CD4-positive, alpha-beta T cell treated with Interleukin-15 for 1 hour (primary cell): ENCODE measurements at regions not wholly inside any gene's neighbourhood (a gene's known extent, or its start where the extent isn't known, plus 50 kb on each side); places are given as distances from the start of the nearest gene placed in this dataset.
"Not testable (repeated sequence)": the region's sequence is repeated elsewhere in the genome, so short reads cannot be mapped to it uniquely, and the experiment has no call there.

Experiments used
- DNase-seq: peaks from one replicate; pipeline ENCODE4 v3.0.0-alpha.2; 2020

DNA sequence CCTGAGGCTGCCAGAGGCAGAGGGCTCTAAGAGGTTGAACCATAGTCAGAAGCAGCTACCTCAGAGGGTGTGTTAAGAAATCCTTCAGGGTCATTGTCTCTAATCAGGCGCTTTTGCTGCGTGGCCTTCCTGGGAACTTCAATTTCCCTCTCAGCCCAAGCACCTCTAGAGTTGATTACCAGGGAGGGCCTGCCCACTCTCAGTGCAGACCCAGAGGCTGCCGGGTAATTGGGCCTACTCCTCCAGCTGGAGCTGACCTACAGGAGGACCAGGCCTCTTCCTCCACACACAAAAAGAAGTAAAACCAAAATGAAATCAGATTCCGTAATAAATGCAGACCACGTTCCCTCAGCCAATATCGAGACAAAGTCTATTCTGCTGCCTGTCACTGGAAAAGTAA lies 305.0 kb upstream of the CCL2 start:
- DNase-seq: no peak

DNA sequence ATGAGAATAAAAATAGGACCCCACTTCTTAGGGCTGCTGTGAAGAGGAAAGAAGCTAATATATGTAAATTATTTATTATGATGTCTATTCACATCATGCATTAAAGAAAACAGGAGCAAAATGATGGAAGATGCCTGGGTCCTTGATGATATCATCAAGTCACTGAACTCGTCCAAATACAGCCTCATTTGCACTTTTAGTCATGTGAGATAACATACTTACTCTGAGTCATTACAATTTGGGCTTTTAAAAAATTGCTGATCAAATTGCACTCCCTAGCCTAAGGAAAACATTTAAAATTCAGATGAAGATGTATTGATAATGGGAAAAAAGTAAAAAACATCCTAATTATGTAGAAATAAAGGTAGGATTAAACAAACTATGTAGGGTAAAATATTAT lies 302.7 kb upstream of the CCL2 start:
- no peak for DNase-seq

DNA sequence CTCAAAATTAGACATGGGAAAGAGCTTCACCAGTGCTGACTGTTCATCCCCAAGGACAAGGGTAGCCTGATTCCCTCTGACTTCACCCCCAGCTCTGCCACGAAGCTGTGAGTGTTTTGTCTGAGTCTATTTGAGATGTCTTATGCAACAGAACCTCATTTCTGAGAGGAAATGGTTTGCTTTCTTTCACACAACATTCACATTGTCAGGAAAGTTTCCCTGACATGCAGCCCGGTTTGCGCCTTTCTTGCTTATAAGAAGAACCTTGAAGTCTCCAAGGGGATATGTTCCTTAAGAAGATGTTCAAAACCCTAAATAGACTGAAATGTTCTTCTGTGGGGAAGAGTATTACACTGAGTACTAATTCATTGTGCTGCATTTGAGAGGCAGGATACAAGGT lies 300.5 kb upstream of the CCL2 start:
- no peak for DNase-seq

DNA sequence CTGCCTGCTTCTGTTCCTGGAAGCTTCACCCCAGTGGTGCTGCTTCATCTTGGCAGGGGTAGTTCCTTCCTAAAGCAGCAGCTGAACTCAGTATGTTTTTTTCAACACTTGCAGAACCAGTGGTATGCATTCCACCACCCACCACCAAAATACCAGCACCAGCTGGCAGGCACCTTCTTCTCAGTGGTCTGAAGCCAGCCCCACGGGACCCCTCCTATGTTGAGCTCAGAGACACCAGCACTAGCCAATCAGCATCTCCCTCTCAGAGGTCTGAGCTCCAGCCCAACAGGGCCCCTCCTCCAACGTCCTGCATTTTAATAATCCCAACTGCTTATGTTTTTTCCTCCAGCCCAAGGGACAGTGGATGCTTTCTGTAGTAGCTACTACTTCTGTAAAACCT lies 299.6 kb upstream of the CCL2 start:
- DNase-seq: no peak

DNA sequence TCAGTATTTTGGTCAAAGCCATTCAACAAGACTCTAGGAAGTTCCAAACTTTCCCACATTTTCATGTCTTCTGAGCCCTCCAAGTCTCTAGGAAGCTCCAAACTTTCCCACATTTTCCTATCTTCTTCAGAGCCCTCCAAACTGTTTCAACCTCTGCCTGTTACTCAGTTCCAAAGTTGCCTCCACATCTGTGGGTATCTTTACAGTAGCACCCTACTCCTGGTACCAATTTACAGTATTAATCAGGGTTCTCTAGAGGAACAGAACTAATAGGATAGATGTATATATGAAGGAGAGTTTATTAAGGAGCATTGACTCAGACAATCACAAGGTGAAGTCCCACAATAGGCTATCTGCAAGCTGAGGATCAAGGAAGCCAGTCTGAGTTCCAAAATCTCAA lies 296.0 kb upstream of the CCL2 start:
- DNase-seq: not testable (repeated sequence)

DNA sequence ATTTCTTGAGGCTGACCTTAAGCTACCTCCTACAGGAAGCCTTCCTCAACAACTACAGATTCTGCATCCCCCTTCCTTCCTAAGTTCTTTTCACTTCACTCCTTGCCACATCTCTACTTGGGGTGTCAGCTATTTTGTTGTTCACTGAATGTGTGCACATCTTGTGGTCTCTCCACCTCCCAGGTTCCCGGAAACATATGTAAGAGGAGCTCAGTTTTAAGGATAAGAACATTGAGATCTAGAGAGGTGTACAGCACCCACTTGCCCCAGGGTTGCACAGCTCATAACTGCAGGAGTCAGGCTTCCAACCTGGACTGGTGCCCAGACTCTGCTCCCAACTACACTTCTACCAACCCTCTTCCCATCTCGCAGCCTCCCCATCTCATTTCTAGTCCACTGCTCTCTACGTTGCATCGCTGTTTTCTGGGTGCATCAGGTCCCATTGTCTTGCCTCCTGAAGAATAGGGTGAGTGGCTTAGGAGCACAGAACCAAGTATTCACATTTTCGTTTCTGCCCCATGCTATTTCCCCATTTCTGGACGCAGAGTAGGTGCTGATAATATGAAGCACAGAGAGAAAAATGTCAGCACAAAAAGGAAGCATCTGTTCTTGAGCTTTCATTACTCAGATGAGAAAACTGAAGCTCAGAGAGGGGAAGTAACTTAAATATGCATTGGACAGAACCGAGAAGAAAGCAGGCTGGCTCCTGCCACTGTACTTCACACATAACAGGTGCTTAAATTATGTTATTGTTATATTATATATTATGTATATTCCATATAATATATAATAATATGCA lies 292.0 kb upstream of the CCL2 start:
- no peak for DNase-seq

DNA sequence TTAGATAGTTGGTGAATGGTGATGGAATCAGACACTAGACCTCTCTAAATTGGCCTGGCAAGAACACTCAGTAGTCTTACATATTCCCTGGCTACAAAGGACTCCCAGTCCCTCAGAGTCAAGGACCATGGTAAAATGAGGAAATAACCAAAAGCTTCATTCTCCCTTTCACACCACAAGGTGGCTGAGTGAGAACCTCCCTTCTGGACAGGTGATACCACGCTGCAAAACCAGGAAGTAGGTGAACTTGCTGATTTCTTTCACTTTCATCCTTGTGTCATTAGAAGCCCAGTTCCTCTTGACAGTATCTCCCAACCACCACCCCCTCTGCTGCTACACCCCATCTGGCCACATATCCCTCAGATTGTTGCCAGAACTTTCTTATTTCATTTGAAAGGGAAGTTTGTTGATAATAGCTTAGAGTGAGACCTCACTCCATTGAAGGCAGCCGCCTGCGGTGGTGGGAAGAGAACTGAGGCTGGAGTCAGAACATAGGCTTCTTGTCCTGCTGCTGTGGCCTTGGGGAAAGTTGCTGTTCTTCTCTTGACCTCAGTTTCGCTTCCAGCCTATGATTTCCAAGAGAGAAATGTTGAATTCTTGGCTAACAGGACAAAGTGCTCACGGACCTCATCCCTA lies 290.6 kb upstream of the CCL2 start:
- peak; percentile 42 for DNase-seq

DNA sequence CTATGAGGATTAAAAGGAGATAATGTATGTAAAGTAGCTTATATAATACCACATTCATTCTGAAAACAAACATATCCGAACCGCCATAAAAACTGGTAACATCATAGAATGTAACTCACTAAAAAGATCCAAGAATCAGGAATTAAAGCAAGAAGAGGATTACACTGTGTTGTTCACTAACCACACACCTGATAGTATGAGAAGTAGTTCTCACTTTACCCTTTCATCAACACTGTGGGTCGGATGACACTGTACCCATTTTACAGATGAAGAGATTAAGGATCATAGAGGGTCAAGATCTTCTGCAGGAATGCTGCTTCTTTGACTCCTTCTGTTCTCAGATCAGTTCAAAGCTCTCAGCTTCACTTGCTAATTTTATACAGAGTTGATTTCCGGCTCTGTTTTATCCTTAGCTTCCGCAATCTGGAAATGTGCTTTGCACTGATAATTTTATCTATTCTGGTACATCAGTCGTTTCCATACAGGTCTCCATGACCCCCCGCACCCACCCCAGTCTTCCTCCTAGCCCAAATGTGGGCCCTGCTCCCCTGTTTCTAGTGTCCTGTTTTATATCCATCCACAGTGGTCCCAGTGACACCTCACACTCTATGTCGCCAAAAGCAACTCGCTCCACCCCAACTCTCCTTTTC lies 288.6 kb upstream of the CCL2 start:
- DNase-seq: no peak

DNA sequence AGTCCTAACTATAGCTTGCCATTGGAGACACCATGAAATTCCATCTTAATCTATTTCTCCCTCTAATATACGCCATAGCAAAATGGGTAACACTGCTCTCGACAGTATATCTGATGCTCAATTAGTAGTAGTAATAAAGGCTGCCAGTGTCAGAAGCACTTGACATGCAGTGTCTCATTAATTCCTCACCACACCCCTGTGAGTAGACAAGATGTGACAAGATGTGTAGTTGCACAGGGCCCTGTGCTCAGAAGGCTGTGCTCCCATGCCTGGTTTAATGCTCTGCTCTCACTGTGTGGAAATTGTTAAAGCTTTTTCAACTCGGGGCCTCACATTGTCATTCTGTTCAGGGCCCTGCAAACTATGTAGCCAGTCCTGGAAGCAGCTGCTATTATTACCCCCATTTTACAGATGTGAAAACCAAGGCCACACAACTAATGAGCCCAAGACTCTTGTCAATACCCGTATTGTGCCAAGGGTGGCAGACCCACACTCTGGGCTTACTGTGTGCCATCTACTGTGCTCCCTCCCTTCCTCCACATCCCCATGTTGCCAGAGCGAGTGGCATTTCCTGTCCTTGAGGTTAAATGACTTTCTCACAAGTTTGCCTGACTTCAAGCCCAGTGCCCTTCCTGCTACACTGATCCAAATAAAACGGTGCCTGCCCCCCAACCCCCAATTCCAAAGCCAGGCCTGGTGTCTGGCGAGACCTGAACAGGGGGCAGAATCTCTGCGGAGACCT lies 287.3 kb upstream of the CCL2 start:
- no peak for DNase-seq

DNA sequence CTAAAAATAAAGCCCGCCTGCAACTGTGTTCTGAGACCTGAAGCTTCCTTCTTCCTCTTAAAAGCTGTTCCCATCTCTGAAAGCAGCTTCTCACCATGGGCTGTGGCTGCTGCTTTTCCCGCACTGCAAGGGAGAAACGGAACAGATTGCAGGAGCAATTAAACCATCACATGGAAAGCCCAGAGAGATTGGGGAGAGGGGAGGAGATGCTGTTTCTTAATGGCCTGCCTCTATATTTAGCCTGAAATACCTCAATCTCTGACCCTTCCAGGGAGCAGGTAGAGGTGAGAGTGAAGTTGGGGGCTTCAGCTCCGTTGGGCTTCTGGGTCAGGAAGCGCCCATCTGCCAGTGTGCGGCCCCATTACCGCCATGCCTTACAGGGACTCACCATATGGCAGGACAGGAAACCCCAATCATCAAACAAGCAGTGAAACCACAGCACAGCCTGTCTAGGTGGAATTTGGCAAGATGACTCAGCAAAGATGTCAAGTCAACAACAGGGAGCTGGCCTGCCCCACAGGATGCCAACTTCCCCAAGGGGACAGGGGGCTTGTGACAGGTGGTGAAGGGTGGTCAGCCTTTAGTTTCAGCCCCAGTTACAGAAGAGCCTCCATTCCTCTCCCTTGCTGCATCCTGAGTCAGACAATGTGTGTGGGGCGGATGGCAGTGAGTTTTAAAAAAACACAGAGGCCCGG lies 286.6 kb upstream of the CCL2 start:
- DNase-seq: no peak

DNA sequence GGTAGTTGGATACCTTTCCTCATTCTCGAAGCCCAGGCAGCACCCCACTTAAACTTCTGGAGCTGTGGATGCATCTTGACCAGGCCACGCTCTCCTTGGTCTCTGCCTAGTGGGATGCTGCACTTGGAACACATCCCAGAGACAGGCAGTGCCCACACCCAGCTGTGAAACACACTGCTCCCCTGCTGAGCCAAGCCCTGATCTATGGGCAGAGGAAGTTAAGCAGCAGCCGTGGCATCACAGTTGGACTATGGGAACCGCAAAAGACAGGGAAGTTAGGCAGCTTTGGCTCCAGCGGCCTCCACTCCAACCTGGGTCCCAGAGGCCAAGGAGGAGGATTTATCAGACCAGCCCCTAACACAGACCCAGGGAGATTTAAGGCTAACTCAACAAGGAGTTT lies 284.8 kb upstream of the CCL2 start:
- no peak for DNase-seq

DNA sequence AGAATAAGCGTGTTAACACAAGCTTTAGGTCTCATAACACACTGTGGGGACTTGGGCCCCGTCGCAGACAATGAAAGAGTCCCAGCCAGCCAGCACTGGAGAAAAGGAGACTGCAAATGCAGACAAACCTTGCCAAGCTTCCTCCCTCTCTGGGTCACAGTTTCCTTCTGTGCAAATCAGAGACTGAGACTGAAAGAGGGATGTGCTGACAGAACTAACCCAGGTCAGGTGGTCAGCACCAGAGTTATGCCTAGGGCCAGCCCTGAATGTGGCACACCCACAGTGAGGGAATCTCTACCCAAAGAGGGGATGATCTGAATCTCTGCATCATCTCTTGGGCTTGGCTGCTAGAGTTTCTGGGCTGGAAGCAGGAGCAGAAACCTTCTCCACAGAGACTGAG lies 282.3 kb upstream of the CCL2 start:
- no peak for DNase-seq

DNA sequence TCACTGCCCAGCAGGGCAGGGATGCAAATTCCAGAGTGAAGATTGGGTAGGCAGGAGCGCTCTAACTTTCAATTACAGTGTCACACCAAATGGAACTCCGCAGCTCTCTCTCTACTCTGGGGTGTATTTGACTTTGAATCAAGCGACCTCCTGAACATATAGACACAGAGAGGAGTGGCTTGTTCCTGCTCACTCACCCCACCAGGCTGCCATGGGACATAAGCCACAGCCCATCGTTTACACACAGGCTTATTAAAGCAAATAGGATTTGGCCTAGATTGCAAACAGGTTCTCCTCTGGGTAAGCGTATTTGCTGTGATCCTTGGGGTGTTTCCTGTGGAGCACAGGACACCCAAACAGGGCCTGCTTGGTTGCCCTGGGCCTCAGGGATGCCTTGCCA lies 281.6 kb upstream of the CCL2 start:
- DNase-seq: no peak

DNA sequence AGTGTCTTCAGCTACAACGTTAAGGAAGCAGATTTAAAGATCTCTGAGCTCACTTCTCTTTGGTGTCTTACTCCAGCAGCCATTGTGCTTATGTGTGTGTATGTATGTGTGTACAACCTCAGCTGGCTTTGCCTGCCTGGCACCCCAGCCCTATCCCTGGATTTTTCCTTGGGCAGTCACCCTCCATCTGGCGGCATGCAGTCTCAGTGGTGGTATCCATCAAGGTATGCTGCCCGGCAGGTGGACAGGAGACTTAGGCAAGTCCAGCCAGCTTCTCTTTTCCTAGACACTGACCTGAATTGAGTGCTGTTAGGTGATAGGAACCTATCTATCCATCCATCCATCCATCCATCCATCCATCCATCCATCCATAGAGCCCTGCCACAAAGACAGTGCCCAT lies 280.8 kb upstream of the CCL2 start:
- DNase-seq: no peak

DNA sequence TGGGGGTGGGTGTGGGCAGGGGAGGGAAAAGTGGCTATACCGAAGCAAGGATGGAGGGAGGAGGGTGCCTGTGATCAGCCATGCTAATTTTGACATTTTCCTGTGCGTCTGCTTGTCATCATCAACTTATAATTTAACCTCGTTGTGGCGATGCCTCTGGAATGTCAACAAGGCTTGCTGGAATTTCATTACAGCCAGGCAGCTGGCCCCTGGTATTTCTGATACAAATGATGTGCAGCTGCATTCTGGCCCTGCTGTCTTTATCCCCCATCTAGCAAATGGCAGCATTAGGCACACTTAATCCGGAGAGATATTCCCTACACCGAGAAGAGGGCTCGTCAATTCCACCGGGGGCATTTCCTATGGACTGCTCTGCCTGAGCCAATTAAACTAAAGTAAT lies 278.3 kb upstream of the CCL2 start:
- no peak for DNase-seq

DNA sequence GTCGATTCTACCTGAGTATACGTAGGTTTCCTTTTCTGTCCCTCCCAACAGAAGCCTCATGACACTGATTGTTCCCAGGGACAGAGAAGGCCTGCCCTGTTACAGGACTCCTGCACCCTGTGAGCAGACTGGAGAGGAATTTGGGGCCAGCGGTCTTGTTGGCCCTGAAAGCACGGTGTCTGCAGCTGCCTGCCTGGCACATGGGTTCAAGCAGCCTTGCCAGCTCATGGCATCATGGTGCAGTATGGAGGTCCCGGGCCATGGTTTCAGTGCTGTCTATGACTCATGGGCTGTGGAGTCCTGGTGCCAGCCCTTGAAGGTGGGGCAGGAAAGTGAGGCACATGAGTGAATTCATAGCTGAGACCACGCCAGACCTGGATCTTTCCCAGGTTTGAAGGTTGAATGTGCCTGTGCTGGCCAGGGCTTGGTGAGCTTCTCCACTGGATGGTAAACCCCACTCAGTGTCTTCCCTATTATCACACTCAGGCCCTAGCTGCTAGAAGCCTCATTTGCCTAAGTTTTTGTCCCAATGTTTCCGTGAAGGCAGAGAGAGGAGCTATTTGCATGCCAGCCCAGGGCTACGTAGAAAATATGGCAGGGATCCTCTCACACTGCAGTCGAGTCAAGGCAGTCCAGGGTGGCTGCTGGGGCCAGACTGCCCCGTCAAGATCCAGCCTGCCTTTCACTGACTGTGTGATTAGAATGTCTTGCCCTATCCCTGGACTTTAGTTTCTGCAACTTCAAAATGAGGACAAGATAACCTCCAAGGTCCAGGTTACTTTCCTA lies 277.2 kb upstream of the CCL2 start:
- no peak for DNase-seq

DNA sequence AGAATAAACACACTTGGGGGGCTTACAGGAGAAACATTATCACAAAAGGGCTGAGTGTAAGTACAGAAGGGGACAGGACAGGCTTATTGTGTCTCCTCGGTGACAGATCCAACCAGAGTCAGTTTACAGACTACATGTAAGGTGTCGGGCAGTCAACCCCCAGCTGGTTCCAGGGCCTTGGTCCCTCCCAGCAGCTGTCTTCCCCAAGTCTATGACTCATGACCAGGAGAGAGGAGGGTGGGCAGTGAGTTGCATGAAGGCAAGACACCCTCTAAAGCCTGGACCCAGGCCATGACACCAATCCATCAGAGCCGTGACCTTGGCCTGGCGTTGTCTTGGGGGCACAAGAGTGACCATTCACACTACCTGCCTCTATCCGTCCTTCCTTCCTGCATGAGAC lies 276.2 kb upstream of the CCL2 start:
- no peak for DNase-seq

DNA sequence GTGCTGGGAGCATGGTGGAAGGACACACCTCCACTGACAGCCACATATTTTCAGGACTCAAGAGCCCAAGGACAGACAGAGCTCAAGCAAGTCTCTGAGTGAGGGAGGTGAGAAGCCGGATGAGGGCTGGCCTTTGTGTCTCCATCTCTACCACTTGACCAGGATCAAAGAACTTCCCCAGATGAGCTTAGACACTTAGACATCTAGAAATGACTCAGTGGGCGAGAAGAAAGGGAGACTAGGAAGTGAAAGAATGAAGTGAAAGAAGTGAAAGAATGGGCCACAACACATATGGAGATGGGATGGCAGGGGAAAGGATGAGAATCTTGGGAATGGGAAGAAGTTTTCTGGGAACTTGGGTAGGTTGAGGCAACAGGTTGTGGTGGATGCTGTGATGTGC lies 274.9 kb upstream of the CCL2 start:
- DNase-seq: no peak

DNA sequence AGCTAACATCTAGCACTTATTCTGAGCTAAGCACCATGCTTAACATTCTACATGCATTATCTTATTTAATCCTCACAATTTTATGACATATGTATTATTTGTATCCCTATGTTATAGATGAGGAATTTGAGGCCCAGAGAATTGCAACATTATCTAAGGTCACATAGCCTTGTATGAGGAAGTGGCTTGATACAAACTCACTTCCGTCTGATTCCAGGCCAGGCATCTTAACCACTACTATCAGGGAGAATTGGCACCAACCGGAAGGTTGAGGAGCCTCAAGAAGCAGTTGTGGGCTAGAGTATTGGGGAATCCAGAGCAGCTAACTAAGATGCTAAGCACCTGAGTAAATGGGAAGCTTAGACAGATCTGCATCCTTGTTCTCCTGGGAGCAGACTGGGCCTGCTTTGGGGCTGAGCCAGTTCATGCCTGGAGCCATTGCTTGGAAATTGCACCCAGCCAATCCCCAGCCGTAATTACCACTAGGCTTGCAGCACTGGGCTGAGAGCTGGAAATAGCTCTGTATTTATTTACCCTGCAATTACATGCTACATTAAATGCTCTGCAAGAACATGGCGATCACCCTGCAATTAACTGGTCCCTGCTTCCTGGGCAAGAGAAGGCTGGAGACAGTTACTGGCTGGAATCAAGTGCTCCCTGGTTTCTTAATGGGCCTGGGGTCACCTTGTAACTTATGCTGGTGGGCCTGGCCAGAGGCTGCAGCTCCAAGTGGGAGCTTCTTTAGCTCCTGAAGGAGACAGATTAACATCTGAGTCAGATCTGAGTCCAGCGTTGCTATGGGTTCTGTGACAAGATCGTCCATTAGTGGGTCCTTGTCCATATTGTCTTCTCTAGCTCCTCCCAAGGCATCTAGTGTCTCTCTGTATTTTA lies 273.1 kb upstream of the CCL2 start:
- no peak for DNase-seq

DNA sequence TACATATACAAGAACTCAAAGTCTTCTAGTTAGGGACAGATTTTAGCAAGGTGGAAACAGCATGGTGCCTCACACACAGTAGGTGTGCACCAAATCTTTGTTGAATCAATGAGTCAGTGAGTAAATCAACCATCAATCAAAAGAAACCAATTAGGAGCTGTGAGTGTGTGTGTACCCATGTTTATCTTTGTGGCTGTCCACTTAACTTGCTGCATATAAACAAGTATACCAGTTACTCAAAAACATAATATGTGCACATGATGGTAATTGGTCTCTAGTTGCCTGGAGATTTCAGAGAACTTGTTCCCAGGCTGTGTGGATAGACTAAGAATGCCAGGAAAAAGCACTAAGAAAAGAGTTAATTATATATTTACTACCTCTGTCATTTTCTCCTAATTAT lies 272.2 kb upstream of the CCL2 start:
- no peak for DNase-seq
